Right lobe of liver (tissue), 4 donors: ENCODE measurements at regions not wholly inside any gene's neighbourhood (a gene's known extent, or its start where the extent isn't known, plus 50 kb on each side); places are given as distances from the start of the nearest gene placed in this dataset.

Source experiments
- POLR2A ChIP-seq: fragments of 450-650 bp; IDR thresholded peaks from one replicate; pipeline ENCODE4 v1.6.1; 2017; ENCODE audit warnings: antibody characterized with exemption, mild to moderate bottlenecking
- TF ChIP-seq, protein P1 (sequence below), 4 donors: fragments of 200-600 bp in 3 of 4; fragments of 450-650 bp in 1 of 4; IDR thresholded peaks; one replicate each; pipeline versions ENCODE4 v1.5.1 to v1.8.0; 2016 to 2022; ENCODE audit warnings: antibody characterized with exemption in 4 of 4, mild to moderate bottlenecking in 2 of 4
- donor health status: DM: no; HTN: no; CAD: no.
- donor health status: DM: no; HTN: no; CAD: no.
- donor health status: DM: no; HTN: yes; CAD: no.

DNA sequence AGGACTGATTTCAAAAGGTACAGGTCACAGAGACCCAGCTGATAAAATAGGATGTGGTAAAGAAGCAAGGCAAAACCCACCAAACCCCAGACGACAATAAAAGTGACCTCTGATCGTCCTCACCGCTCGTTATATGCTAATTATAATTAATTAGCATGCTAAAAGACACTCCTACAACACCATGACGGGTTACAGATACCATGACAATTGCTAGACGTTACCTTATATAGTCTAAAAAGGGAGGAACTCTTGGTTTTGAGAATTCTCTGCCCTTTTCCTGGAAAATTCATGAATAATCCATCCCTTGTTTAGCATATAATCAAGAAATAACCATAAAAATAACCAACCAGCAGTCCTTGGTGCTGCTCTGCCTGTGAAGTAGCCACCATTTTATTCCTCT is 74.7 kb upstream of the MB21D2 start:
- TF ChIP-seq, protein P1, sequence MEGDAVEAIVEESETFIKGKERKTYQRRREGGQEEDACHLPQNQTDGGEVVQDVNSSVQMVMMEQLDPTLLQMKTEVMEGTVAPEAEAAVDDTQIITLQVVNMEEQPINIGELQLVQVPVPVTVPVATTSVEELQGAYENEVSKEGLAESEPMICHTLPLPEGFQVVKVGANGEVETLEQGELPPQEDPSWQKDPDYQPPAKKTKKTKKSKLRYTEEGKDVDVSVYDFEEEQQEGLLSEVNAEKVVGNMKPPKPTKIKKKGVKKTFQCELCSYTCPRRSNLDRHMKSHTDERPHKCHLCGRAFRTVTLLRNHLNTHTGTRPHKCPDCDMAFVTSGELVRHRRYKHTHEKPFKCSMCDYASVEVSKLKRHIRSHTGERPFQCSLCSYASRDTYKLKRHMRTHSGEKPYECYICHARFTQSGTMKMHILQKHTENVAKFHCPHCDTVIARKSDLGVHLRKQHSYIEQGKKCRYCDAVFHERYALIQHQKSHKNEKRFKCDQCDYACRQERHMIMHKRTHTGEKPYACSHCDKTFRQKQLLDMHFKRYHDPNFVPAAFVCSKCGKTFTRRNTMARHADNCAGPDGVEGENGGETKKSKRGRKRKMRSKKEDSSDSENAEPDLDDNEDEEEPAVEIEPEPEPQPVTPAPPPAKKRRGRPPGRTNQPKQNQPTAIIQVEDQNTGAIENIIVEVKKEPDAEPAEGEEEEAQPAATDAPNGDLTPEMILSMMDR (IDR thresholded peaks at IDR 0.05): no peak
- TF ChIP-seq POLR2A: no peak
